ENCODE measurements at regions not wholly inside any gene's neighbourhood (a gene's known extent, or its start where the extent isn't known, plus 50 kb on each side); places are given as distances from the start of the nearest gene placed in this dataset.

GRCh38 chr22:48659404-48659996 is 1168.2 kb downstream of the BRD1 start:
- Histone ChIP-seq H3K4me3 (replicated peaks in 1 of 3; ENCODE audit: insufficient read depth in 1 of 3, low read depth in 2 of 3, low read length in 3 of 3) (no peak overlapping the region), H3K4me1 (ENCODE audit: insufficient read depth, low read length) (no peaks in the 10 kb centered on the region), H3K9ac (ENCODE audit: insufficient read depth, low read depth, low read length) (no peak overlapping the region), H3K36me3 (replicated peaks in 1 of 2; ENCODE audit: control insufficient read depth in 1 of 2, insufficient read depth in 2 of 2, low read length in 2 of 2) (no peaks in the 10 kb centered on the region), H3K9me3 (ENCODE audit: low read length) (peaks cover 11% of the 10 kb centered on the region), H3K27ac (ENCODE audit: extremely low read length, insufficient read depth, low read length) (no peak overlapping the region), H4K20me1 (ENCODE audit: insufficient read depth, low read length) (no peaks in the 10 kb centered on the region), H3K79me2 (ENCODE audit: insufficient read depth, low read length) (no peaks in the 10 kb centered on the region), H3K4me2 (ENCODE audit: low read depth, low read length) (no peak overlapping the region), H3K27me3 (ENCODE audit: control insufficient read depth in 1 of 2, insufficient read depth in 2 of 2, low read length in 2 of 2) (no peaks in the 10 kb centered on the region; a peak in 3 of 5 replicates), H2AFZ (ENCODE audit: low read length) (no peak overlapping the region)
- ATAC-seq (no peak), FAIRE-seq (no peak), DNase-seq (ENCODE audit: low spot score) (no peak)
- no TSS peak for BruUV-seq (replicated peaks)
- ChIA-PET POLR2A (no interaction called here), CTCF (ENCODE audit: low intra/inter-chr PET ratio, low total read pairs) (no interaction called here)
- in situ Hi-C loops (cut with HindIII; ENCODE audit: extremely low pct_ligation_motif_present, low pct_unique_long_range_greater_than_20kb): no loop called here
- TF ChIP-seq RFX1 (IDR thresholded peaks at IDR 0.05) (no peak), ZNF782 (CRISPR knock-in tag; IDR thresholded peaks at IDR 0.05; ENCODE audit: borderline replicate concordance) (no peak), ZNF569 (CRISPR knock-in tag; IDR thresholded peaks at IDR 0.05; ENCODE audit: borderline replicate concordance) (no peak), ZNF124 (CRISPR knock-in tag; IDR thresholded peaks at IDR 0.05) (no peak), ZNF207 (IDR thresholded peaks at IDR 0.05; ENCODE audit: borderline replicate concordance) (no peak), ZNF605 (CRISPR knock-in tag; IDR thresholded peaks at IDR 0.05) (no peak), ZNF281 (CRISPR knock-in tag; IDR thresholded peaks at IDR 0.05; ENCODE audit: borderline replicate concordance) (no peak), ZNF431 (CRISPR knock-in tag; IDR thresholded peaks at IDR 0.05; ENCODE audit: borderline replicate concordance, low read depth) (no peak)
- WGBS (ENCODE audit: low lambda C conversion rate): 80% methylated on average over 1 of the region's 8 CpGs
- intact Hi-C loops (cut with micrococcal nuclease; ENCODE audit: unreplicated experiment): no loop called here

All from HepG2 (cell line).